ENCODE measurements at regions not wholly inside any gene's neighbourhood (a gene's known extent, or its start where the extent isn't known, plus 50 kb on each side); places are given as distances from the start of the nearest gene placed in this dataset.

DNA sequence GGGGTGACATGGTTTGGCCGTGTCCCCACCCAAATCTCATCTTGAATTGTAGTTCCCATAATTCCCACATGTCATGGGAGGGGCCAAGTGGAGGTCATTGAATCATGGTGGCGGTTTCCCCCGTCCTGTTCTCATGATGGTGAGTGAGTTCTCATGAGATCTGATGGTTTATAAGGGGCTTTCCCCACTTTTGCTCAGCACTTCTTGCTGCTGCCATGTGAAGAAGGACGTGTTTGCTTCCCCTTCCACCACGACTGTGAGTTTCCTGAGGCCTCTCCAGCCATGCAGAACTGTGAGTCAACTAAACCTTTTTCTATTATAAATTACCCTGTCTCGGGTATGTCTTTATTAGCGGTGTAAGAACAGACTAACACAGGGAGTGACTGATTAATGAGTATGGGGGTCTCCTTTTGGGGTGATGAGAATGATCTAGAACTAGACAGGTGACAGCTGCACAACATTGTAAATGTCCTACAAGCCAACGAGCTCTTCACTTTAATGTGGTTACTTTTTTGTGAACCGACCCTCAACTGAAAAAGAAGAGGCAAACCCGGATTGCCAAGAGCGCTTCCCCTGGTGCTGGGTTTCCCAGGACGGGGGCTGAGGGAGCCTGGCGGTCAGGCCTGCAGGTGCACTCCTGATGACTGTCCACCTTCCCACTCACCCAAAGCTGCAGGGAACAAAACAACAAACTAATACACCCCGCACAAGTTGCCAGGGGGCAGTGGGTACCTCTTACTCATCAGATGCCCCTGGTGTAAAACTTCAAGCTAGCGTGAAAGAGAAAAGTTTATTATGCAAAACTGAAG lies 90.1 kb downstream of the NCOR2 start:
- H3K4me3 ChIP-seq (replicated peaks in 1 of 2; ENCODE audit: low read depth in 1 of 2, low read length in 2 of 2) = no peak overlapping the region
- no peak for ATAC-seq
- peaks cover 0 to 6% of the 10 kb centered on the region in 2 experiments; a peak in 1 of 4 replicates for H3K4me1 ChIP-seq (ENCODE audit: control insufficient read depth in 1 of 2, insufficient read depth in 2 of 2, low read length in 2 of 2)
- no peak overlapping the region for H2AFZ ChIP-seq (ENCODE audit: low read depth, low read length, poor library complexity, severe bottlenecking)
- no peak for TF ChIP-seq JUND (IDR thresholded peaks at IDR 0.05)
- TF ChIP-seq RAD21 (IDR thresholded peaks at IDR 0.05; ENCODE audit: low read depth) = no peak
- no peak for TF ChIP-seq CEBPB (IDR thresholded peaks at IDR 0.05; ENCODE audit: low read depth)
- TF ChIP-seq, protein P1, sequence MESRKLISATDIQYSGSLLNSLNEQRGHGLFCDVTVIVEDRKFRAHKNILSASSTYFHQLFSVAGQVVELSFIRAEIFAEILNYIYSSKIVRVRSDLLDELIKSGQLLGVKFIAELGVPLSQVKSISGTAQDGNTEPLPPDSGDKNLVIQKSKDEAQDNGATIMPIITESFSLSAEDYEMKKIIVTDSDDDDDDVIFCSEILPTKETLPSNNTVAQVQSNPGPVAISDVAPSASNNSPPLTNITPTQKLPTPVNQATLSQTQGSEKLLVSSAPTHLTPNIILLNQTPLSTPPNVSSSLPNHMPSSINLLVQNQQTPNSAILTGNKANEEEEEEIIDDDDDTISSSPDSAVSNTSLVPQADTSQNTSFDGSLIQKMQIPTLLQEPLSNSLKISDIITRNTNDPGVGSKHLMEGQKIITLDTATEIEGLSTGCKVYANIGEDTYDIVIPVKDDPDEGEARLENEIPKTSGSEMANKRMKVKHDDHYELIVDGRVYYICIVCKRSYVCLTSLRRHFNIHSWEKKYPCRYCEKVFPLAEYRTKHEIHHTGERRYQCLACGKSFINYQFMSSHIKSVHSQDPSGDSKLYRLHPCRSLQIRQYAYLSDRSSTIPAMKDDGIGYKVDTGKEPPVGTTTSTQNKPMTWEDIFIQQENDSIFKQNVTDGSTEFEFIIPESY (IDR thresholded peaks at IDR 0.05; ENCODE audit: extremely low read depth, insufficient replicate concordance, low read length) = no peak
- TF ChIP-seq EGR1 (IDR thresholded peaks at IDR 0.05; ENCODE audit: low read depth) = no peak
- TF ChIP-seq CBX3 (IDR thresholded peaks at IDR 0.05; ENCODE audit: low read depth) = no peak
- TF ChIP-seq SP1 (IDR thresholded peaks at IDR 0.05; ENCODE audit: low read depth) = no peak
- TF ChIP-seq YY1 (IDR thresholded peaks at IDR 0.05; ENCODE audit: extremely low read depth, insufficient replicate concordance, low read depth, low read length) = no peak
- TF ChIP-seq, protein P2, sequence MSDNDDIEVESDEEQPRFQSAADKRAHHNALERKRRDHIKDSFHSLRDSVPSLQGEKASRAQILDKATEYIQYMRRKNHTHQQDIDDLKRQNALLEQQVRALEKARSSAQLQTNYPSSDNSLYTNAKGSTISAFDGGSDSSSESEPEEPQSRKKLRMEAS (IDR thresholded peaks at IDR 0.05) = no peak
- no peak for TF ChIP-seq POLR2AphosphoS5 (IDR thresholded peaks at IDR 0.05; ENCODE audit: low read depth, low read length)
- TF ChIP-seq SRF (IDR thresholded peaks at IDR 0.05; ENCODE audit: low read depth) = no peak
- TF ChIP-seq FOSL1 (IDR thresholded peaks at IDR 0.05; ENCODE audit: low read depth) = no peak
- no peak for TF ChIP-seq ELF1 (IDR thresholded peaks at IDR 0.05; ENCODE audit: borderline replicate concordance, low read depth)
- TF ChIP-seq EZH2phosphoT487 (IDR thresholded peaks at IDR 0.05; ENCODE audit: borderline replicate concordance) = no peak
- TF ChIP-seq, protein P3, sequence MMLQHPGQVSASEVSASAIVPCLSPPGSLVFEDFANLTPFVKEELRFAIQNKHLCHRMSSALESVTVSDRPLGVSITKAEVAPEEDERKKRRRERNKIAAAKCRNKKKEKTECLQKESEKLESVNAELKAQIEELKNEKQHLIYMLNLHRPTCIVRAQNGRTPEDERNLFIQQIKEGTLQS (IDR thresholded peaks at IDR 0.05) = no peak
- TF ChIP-seq ZNF274 (IDR thresholded peaks at IDR 0.05; ENCODE audit: low read depth, low read length) = no peak
- no peak for TF ChIP-seq TCF7L2 (IDR thresholded peaks at IDR 0.05; ENCODE audit: borderline replicate concordance, extremely low read depth, insufficient read depth, insufficient read length)
- CTCF ChIA-PET = no interaction called here
- H3K9ac ChIP-seq (ENCODE audit: low read length) = no peak overlapping the region
- POLR2A ChIA-PET = no interaction called here
- H4K20me1 ChIP-seq (ENCODE audit: insufficient read depth) = no peaks in the 10 kb centered on the region
- no peak overlapping the region for H3K27ac ChIP-seq (ENCODE audit: low read depth, low read length)
- H3K36me3 ChIP-seq (ENCODE audit: control insufficient read depth in 1 of 2, insufficient read depth in 2 of 2, low read length in 2 of 2) = peaks cover 2 to 34% of the 10 kb centered on the region in 2 experiments; a peak in 2 of 4 replicates
- no peak for DNase-seq (ENCODE audit: low read depth, low spot score)
- H3K79me2 ChIP-seq (ENCODE audit: insufficient read depth, low read length) = peaks cover 4% of the 10 kb centered on the region; the same call in 1 of the 2 replicates
- H3K4me2 ChIP-seq (ENCODE audit: low read length) = no peak overlapping the region
- H3K27me3 ChIP-seq (ENCODE audit: insufficient read depth, low read length) = no peaks in the 10 kb centered on the region
- intact Hi-C loops (cut with micrococcal nuclease) = no loop called here
- RAD21 ChIA-PET (ENCODE audit: low non-redundant PET in 1 of 2, low total read pairs in 2 of 2, uncharacterized antibody in 2 of 2, unreplicated experiment in 2 of 2) = no interaction called here
- peaks cover 0 to 10% of the 10 kb centered on the region in 2 experiments; a peak in 2 of 4 replicates for H3K9me3 ChIP-seq (ENCODE audit: control insufficient read depth in 1 of 2, insufficient read depth in 1 of 2, low read depth in 1 of 2, low read length in 2 of 2)
- BruUV-seq (replicated peaks) = no TSS peak
- H3K9me2 ChIP-seq (ENCODE audit: insufficient read depth) = no peaks in the 10 kb centered on the region
